GM12878 (cell line): ENCODE measurements at regions not wholly inside any gene's neighbourhood (a gene's known extent, or its start where the extent isn't known, plus 50 kb on each side); places are given as distances from the start of the nearest gene placed in this dataset.

Source experiments
- ATAC-seq: fragments of 200-7000 bp; cut with Tn5 transposase; 3 replicates; pipeline ENCODE4 v1.9.1; 2020; ENCODE audit warnings: mild to moderate bottlenecking, moderate library complexity
- BruUV-seq: library from RNA; stranded (reverse); fragments of 400-500 nt; replicated peaks from 2 replicates; lab custom pipeline; 2021; lab: Mats Ljungman, UMichigan
- CTCF ChIA-PET: fragments of 300-600 bp; sonication (Branson Sonifier 250); formaldehyde crosslinking; extraction: SDS; loops from one replicate; lab custom pipeline; 2021; ENCODE audit warnings: inconsistent platforms; lab: Yijun Ruan, JAX
- POLR2A ChIA-PET: fragments of 350-600 bp; formaldehyde crosslinking; extraction: SDS; loops from one replicate; lab custom pipeline; 2021; ENCODE audit warnings: inconsistent platforms; lab: Charles Lee
- RAD21 ChIA-PET: fragments of 300-600 bp; sonication (Branson Sonifier 250); formaldehyde crosslinking; loops from one replicate; lab custom pipeline; 2023; ENCODE audit warnings: antibody characterized with exemption; ENCODE audit not compliant: unreplicated experiment; lab: Charles Lee
- SMC1A ChIA-PET: fragments of 300-600 bp; sonication (Branson Sonifier 250); formaldehyde crosslinking; loops from one replicate; lab custom pipeline; 2023; ENCODE audit not compliant: unreplicated experiment, uncharacterized antibody; lab: Charles Lee
- DNase-seq: peaks from one replicate; pipeline ENCODE4 v3.0.0-alpha.2; 2011; ENCODE audit warnings: low read depth, low spot score
- FAIRE-seq: peaks from 3 replicates; lab custom pipeline; 2011; peaks lifted over from hg19 to GRCh38; lab: Jason Lieb, UNC
- H2AFZ ChIP-seq: 2 replicates; pipeline ENCODE4 v1.6.0; 2011; ENCODE audit warnings: low read depth, low read length, control low read depth; ENCODE audit not compliant: control insufficient read depth
- H3K27ac ChIP-seq: 2 replicates; pipeline ENCODE4 v1.5.1; 2011; ENCODE audit warnings: control low read depth; ENCODE audit not compliant: control insufficient read depth, insufficient read depth
- H3K27me3 ChIP-seq, 2 experiments: replicated peaks in 1 of 2; 2 replicates each; pipeline versions ENCODE4 v1.6.0 to v1.6.1; 2011; ENCODE audit warnings: low read length in 1 of 2; ENCODE audit not compliant: control insufficient read depth in 2 of 2, insufficient read depth in 2 of 2
- H3K36me3 ChIP-seq, 2 experiments: 2 replicates each; pipeline ENCODE4 v1.5.1; 2011; ENCODE audit warnings: low read length in 1 of 2; ENCODE audit not compliant: control insufficient read depth in 2 of 2, insufficient read depth in 2 of 2
- H3K4me1 ChIP-seq: 2 replicates; pipeline ENCODE4 v1.6.1; 2011; ENCODE audit warnings: mild to moderate bottlenecking, low read length, moderate library complexity, mixed read lengths; ENCODE audit not compliant: control insufficient read depth, insufficient read depth
- H3K4me2 ChIP-seq: 2 replicates; pipeline ENCODE4 v1.6.0; 2011; ENCODE audit warnings: control low read depth; ENCODE audit not compliant: control insufficient read depth, insufficient read depth
- H3K4me3 ChIP-seq: fragments of 200-600 bp; sonication (generic); 2 replicates; pipeline ENCODE4 v1.5.1; 2016
- H3K79me2 ChIP-seq: 2 replicates; pipeline ENCODE4 v1.6.0; 2011; ENCODE audit warnings: low read length; ENCODE audit not compliant: control insufficient read depth, insufficient read depth
- H3K9ac ChIP-seq: 2 replicates; pipeline ENCODE4 v1.8.0; 2011; ENCODE audit warnings: low read length, control low read depth, mixed read lengths; ENCODE audit not compliant: control insufficient read depth, insufficient read depth
- H3K9me3 ChIP-seq: replicated peaks from 3 replicates; pipeline ENCODE4 v1.5.1; 2011; ENCODE audit warnings: mild to moderate bottlenecking, low read length; ENCODE audit not compliant: control insufficient read depth, insufficient read depth
- H4K20me1 ChIP-seq: 2 replicates; pipeline ENCODE4 v1.6.0; 2011; ENCODE audit not compliant: control insufficient read depth, insufficient read depth
- ATF2 ChIP-seq: IDR thresholded peaks from 2 replicates; pipeline ENCODE4 v1.6.1; 2012; ENCODE audit warnings: low read length, inconsistent platforms
- CBX3 ChIP-seq: fragments of 200-600 bp; sonication (generic); IDR thresholded peaks from 2 replicates; pipeline ENCODE4 v1.6.1; 2016; ENCODE audit warnings: low read depth, borderline replicate concordance
- CHD4 ChIP-seq: fragments of 200-600 bp; sonication (generic); IDR thresholded peaks from 2 replicates; pipeline ENCODE4 v1.6.1; 2016; ENCODE audit warnings: mild to moderate bottlenecking
- ELK1 ChIP-seq: IDR thresholded peaks from 2 replicates; pipeline ENCODE4 v1.6.1; 2012; ENCODE audit warnings: low read depth, low read length, improper control_type of control experiment
- EP300 ChIP-seq, 2 experiments: fragments of 150-350 bp in 1 of 2; IDR thresholded peaks; 2 replicates each; pipeline ENCODE4 v1.6.1; 2011 to 2012; ENCODE audit warnings: low read depth in 2 of 2, low read length in 2 of 2, borderline replicate concordance in 1 of 2, improper control_type of control experiment in 1 of 2, inconsistent platforms in 1 of 2; ENCODE audit not compliant: control insufficient read depth in 1 of 2
- EZH2 ChIP-seq: IDR thresholded peaks from 2 replicates; pipeline ENCODE4 v1.6.1; 2012; ENCODE audit warnings: low read depth, mild to moderate bottlenecking, control low read depth, inconsistent platforms, low read length, borderline replicate concordance; ENCODE audit not compliant: control insufficient read depth
- FOXM1 ChIP-seq: IDR thresholded peaks from 2 replicates; pipeline ENCODE4 v1.6.1; 2012; ENCODE audit warnings: low read depth, mild to moderate bottlenecking, inconsistent platforms, low read length, moderate library complexity
- MAX ChIP-seq: IDR thresholded peaks from 2 replicates; pipeline ENCODE4 v1.6.1; 2012; ENCODE audit warnings: low read depth, low read length, improper control_type of control experiment
- MLLT1 ChIP-seq: fragments of 450-650 bp; IDR thresholded peaks from 2 replicates; pipeline ENCODE4 v1.6.1; 2016; ENCODE audit warnings: mild to moderate bottlenecking
- MTA2 ChIP-seq: fragments of 450-650 bp; IDR thresholded peaks from 2 replicates; pipeline ENCODE4 v1.6.1; 2016; ENCODE audit warnings: low read depth, mild to moderate bottlenecking, moderate library complexity
- MTA3 ChIP-seq: IDR thresholded peaks from 2 replicates; pipeline ENCODE4 v1.6.1; 2012; ENCODE audit warnings: low read length, inconsistent platforms, borderline replicate concordance
- NR2F1 ChIP-seq: fragments of 450-650 bp; conservative IDR thresholded peaks from 2 replicates; pipeline ENCODE4 v1.6.1; 2017; ENCODE audit warnings: mild to moderate bottlenecking
- STAT3 ChIP-seq: IDR thresholded peaks from 2 replicates; pipeline ENCODE4 v1.6.1; 2011; ENCODE audit warnings: low read depth, low read length, improper control_type of control experiment
- ZNF384 ChIP-seq: IDR thresholded peaks from 2 replicates; pipeline ENCODE4 v1.6.1; 2012; ENCODE audit warnings: low read depth, mild to moderate bottlenecking, low read length, improper control_type of control experiment, borderline replicate concordance
- WGBS: methylation state at CpG from one replicate; pipeline ENCODE4 v1.1.6; 2016; ENCODE audit warnings: low lambda C conversion rate; ENCODE audit not compliant: insufficient replicate concordance, insufficient coverage; ENCODE audit errors: missing lambda C conversion rate; 5-methylcytosine and 5-hydroxymethylcytosine counted together
- in situ Hi-C: fragments of 300-500 bp; cut with MboI; formaldehyde crosslinking; loops from 9 replicates; pipeline ENCODE4 v1.14.3; 2018; ENCODE audit warnings: mixed read lengths
- intact Hi-C: fragments of 100-400 bp; cut with micrococcal nuclease; formaldehyde crosslinking; loops from one replicate; pipeline ENCODE4 v1.14.2; 2022; ENCODE audit not compliant: unreplicated experiment

GRCh38 chr9:26159575-26160392 lies 481.5 kb upstream of the TUSC1 start:
- H3K9ac ChIP-seq = no peak overlapping the region
- 0% methylated on average over 2 of the region's 2 CpGs for WGBS
- in situ Hi-C loops = no loop called here
- no peak for TF ChIP-seq MTA3
- TF ChIP-seq CHD4 = no peak
- no peak for TF ChIP-seq MLLT1
- TF ChIP-seq ATF2 = no peak
- TF ChIP-seq MTA2 = no peak
- TF ChIP-seq ZNF384 = no peak
- TF ChIP-seq STAT3 = no peak
- TF ChIP-seq FOXM1 = no peak
- TF ChIP-seq EP300 (IDR thresholded peaks at IDR 0.05; ENCODE audit: borderline replicate concordance in 1 of 2, control insufficient read depth in 1 of 2, low read depth in 2 of 2, low read length in 2 of 2) = no peak
- no peak for TF ChIP-seq CBX3
- TF ChIP-seq ELK1 = no peak
- TF ChIP-seq MAX = no peak
- TF ChIP-seq NR2F1 = no peak
- no peak for TF ChIP-seq EZH2

More at GRCh38 chr9:26159575-26160392, 481.5 kb upstream of the TUSC1 start:
- H3K79me2 ChIP-seq = no peaks in the 10 kb centered on the region
- DNase-seq (no peak), FAIRE-seq (no peak), ATAC-seq (no peak)
- ChIA-PET CTCF (no interaction called here), SMC1A (no interaction called here), POLR2A (no interaction called here), RAD21 (no interaction called here)
- H3K4me2 ChIP-seq = no peak overlapping the region
- H4K20me1 ChIP-seq = no peaks in the 10 kb centered on the region
- no peaks in the 10 kb centered on the region for H3K36me3 ChIP-seq
- intact Hi-C loops = loop anchor here (1.0 kb wide), 1 partner anchor 12 kb away; no protein-coding TSS in a partner anchor
- BruUV-seq = no TSS peak
- H3K4me1 ChIP-seq = no peaks in the 10 kb centered on the region
- no peak overlapping the region for H3K27ac ChIP-seq
- no peaks in the 10 kb centered on the region; the same call in 2 of the 3 replicates for H3K9me3 ChIP-seq
- H3K4me3 ChIP-seq = no peak overlapping the region
- no peak overlapping the region for H2AFZ ChIP-seq
- H3K27me3 ChIP-seq = no peaks in the 10 kb centered on the region
